ENCODE measurements at regions not wholly inside any gene's neighbourhood (a gene's known extent, or its start where the extent isn't known, plus 50 kb on each side); places are given as distances from the start of the nearest gene placed in this dataset.

GRCh38 chr13:109610517-109610916, 175.9 kb downstream of the IRS2 start:
- TF ChIP-seq, protein P1, sequence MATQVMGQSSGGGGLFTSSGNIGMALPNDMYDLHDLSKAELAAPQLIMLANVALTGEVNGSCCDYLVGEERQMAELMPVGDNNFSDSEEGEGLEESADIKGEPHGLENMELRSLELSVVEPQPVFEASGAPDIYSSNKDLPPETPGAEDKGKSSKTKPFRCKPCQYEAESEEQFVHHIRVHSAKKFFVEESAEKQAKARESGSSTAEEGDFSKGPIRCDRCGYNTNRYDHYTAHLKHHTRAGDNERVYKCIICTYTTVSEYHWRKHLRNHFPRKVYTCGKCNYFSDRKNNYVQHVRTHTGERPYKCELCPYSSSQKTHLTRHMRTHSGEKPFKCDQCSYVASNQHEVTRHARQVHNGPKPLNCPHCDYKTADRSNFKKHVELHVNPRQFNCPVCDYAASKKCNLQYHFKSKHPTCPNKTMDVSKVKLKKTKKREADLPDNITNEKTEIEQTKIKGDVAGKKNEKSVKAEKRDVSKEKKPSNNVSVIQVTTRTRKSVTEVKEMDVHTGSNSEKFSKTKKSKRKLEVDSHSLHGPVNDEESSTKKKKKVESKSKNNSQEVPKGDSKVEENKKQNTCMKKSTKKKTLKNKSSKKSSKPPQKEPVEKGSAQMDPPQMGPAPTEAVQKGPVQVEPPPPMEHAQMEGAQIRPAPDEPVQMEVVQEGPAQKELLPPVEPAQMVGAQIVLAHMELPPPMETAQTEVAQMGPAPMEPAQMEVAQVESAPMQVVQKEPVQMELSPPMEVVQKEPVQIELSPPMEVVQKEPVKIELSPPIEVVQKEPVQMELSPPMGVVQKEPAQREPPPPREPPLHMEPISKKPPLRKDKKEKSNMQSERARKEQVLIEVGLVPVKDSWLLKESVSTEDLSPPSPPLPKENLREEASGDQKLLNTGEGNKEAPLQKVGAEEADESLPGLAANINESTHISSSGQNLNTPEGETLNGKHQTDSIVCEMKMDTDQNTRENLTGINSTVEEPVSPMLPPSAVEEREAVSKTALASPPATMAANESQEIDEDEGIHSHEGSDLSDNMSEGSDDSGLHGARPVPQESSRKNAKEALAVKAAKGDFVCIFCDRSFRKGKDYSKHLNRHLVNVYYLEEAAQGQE (IDR thresholded peaks at IDR 0.05; ENCODE audit: insufficient read depth in 1 of 2, low read depth in 2 of 2, low read length in 2 of 2), result 0 out of 4 replicates have a peak, but pooled peaks of 1 of the 2 experiments have one; percentile 11
- no peak for TF ChIP-seq FOXP2 (optimal IDR thresholded peaks at IDR 0.05; ENCODE audit: borderline replicate concordance, extremely low read depth, extremely low read length, insufficient read depth)
- TF ChIP-seq TAF1 (IDR thresholded peaks at IDR 0.05; ENCODE audit: borderline replicate concordance, insufficient read depth, low read length), result no peak
- TF ChIP-seq POLR2AphosphoS5 (IDR thresholded peaks at IDR 0.05; ENCODE audit: low read depth, low read length), result no peak

GRCh38 chr13:109608503-109608902, 177.9 kb downstream of the IRS2 start:
- TF ChIP-seq FOXP2 (optimal IDR thresholded peaks at IDR 0.05; ENCODE audit: borderline replicate concordance, extremely low read depth, extremely low read length, insufficient read depth) (no peak), POLR2AphosphoS5 (IDR thresholded peaks at IDR 0.05; ENCODE audit: low read depth, low read length) (no peak), TAF1 (IDR thresholded peaks at IDR 0.05; ENCODE audit: borderline replicate concordance, insufficient read depth, low read length) (no peak), SIN3A (IDR thresholded peaks at IDR 0.05; ENCODE audit: borderline replicate concordance, insufficient read depth, low read length) (no peak)
- TF ChIP-seq, protein P1 (IDR thresholded peaks at IDR 0.05; ENCODE audit: insufficient read depth in 1 of 2, low read depth in 2 of 2, low read length in 2 of 2), result no peak

DNA sequence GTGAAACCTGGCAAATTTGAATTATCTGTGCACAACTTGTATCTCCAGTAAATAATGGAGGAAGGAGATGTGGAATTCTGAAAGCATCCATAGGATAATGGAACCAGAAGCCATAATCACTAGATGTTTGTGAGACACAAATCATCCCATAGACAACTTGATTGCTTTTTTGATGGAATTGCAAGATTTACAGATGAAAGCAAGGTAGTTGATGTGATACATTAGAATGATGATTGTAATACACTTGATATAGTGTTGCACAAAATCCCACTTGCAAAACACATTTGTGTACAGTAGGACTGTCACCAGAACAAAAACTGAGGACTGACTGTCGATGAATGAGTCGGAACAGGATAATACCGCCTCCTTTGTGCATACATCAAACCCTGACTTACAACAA, 178.3 kb downstream of the IRS2 start:
- TF ChIP-seq TAF1 (IDR thresholded peaks at IDR 0.05; ENCODE audit: borderline replicate concordance, insufficient read depth, low read length), result no peak
- TF ChIP-seq, protein P1 (IDR thresholded peaks at IDR 0.05; ENCODE audit: insufficient read depth in 1 of 2, low read depth in 2 of 2, low read length in 2 of 2), result no peak
- no peak for TF ChIP-seq POLR2AphosphoS5 (IDR thresholded peaks at IDR 0.05; ENCODE audit: low read depth, low read length)
- no peak for TF ChIP-seq FOXP2 (optimal IDR thresholded peaks at IDR 0.05; ENCODE audit: borderline replicate concordance, extremely low read depth, extremely low read length, insufficient read depth)
- no peak for TF ChIP-seq SIN3A (IDR thresholded peaks at IDR 0.05; ENCODE audit: borderline replicate concordance, insufficient read depth, low read length)

- TF ChIP-seq FOXP2 (optimal IDR thresholded peaks at IDR 0.05; ENCODE audit: borderline replicate concordance, extremely low read depth, extremely low read length, insufficient read depth), result no peak
- no peak for TF ChIP-seq TAF1 (IDR thresholded peaks at IDR 0.05; ENCODE audit: borderline replicate concordance, insufficient read depth, low read length)
- TF ChIP-seq POLR2AphosphoS5 (IDR thresholded peaks at IDR 0.05; ENCODE audit: low read depth, low read length), result no peak
- TF ChIP-seq SIN3A (IDR thresholded peaks at IDR 0.05; ENCODE audit: borderline replicate concordance, insufficient read depth, low read length), result no peak
- TF ChIP-seq, protein P1 (IDR thresholded peaks at IDR 0.05; ENCODE audit: insufficient read depth in 1 of 2, low read depth in 2 of 2, low read length in 2 of 2), result no peak
Observed at GRCh38 chr13:109606520-109606919, 179.9 kb downstream of the IRS2 start.

DNA sequence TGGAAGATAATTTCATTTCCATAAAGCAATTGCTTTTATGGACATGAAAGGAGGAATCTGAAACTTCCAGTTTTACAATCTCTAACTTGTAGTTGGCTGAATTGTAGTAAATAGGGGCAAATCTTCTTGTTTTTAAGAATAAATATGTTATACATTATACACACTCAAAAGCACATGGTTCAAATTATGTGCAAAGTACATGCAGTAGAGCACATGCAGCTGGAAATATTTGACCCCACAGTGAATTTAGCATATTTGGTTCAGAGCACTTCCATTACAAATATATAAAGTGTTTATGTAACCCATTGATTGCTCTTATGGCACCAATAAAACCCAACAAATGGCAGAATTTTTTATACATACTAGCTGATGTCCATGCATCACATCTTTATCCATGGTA, 180.5 kb downstream of the IRS2 start:
- no peak for TF ChIP-seq FOXP2 (optimal IDR thresholded peaks at IDR 0.05; ENCODE audit: borderline replicate concordance, extremely low read depth, extremely low read length, insufficient read depth)
- TF ChIP-seq, protein P1 (IDR thresholded peaks at IDR 0.05; ENCODE audit: insufficient read depth in 1 of 2, low read depth in 2 of 2, low read length in 2 of 2), result no peak
- no peak for TF ChIP-seq TAF1 (IDR thresholded peaks at IDR 0.05; ENCODE audit: borderline replicate concordance, insufficient read depth, low read length)
- TF ChIP-seq SIN3A (IDR thresholded peaks at IDR 0.05; ENCODE audit: borderline replicate concordance, insufficient read depth, low read length), result no peak
- TF ChIP-seq POLR2AphosphoS5 (IDR thresholded peaks at IDR 0.05; ENCODE audit: low read depth, low read length), result no peak
